ENCODE measurements at regions not wholly inside any gene's neighbourhood (a gene's known extent, or its start where the extent isn't known, plus 50 kb on each side); places are given as distances from the start of the nearest gene placed in this dataset.

DNA sequence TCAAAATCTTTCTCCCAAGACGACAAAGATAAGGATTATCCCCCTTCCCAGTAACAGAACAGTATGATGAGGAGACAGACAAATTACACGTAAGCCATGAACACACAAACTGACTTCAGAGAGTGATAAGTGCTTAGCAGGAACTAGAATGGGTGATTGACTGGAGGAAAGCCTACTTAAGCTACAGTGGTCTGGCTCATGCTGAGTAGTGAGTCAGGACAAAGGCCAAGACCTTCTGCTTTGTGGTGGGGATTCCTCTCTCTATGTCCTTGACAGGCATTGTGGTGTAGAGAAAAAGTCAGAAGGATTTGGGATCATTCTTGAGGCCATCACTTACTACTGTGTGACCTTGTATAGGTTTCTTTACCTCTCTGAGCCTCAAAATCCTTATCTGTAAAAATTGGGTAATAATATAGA is 381.9 kb upstream of the CCL2 start:
- no peak for TF ChIP-seq EZH2 (IDR thresholded peaks at IDR 0.05; ENCODE audit: low read length, missing control alignments)
- TF ChIP-seq, protein P1, sequence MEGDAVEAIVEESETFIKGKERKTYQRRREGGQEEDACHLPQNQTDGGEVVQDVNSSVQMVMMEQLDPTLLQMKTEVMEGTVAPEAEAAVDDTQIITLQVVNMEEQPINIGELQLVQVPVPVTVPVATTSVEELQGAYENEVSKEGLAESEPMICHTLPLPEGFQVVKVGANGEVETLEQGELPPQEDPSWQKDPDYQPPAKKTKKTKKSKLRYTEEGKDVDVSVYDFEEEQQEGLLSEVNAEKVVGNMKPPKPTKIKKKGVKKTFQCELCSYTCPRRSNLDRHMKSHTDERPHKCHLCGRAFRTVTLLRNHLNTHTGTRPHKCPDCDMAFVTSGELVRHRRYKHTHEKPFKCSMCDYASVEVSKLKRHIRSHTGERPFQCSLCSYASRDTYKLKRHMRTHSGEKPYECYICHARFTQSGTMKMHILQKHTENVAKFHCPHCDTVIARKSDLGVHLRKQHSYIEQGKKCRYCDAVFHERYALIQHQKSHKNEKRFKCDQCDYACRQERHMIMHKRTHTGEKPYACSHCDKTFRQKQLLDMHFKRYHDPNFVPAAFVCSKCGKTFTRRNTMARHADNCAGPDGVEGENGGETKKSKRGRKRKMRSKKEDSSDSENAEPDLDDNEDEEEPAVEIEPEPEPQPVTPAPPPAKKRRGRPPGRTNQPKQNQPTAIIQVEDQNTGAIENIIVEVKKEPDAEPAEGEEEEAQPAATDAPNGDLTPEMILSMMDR (conservative IDR thresholded peaks at IDR 0.05 in 1 of 2, IDR thresholded peaks at IDR 0.05 in 1 of 2; ENCODE audit: low read depth in 1 of 2, low read length in 2 of 2) = no peak

Data from fibroblast of lung (primary cell).